Pulmonary artery endothelial cell (primary cell): ENCODE measurements at regions not wholly inside any gene's neighbourhood (a gene's known extent, or its start where the extent isn't known, plus 50 kb on each side); places are given as distances from the start of the nearest gene placed in this dataset.
"Not testable (repeated sequence)": the region's sequence is repeated elsewhere in the genome, so short reads cannot be mapped to it uniquely, and the experiment has no call there.

Source experiments
- DNase-seq: peaks from one replicate; pipeline ENCODE4 v3.0.0-alpha.2; 2011; ENCODE audit warnings: low read depth, low spot score

- DNase-seq = no peak
Measured at GRCh38 chr9:96156171-96156974, 145.6 kb downstream of the HSD17B3 start.

- DNase-seq = no peak
Measured at GRCh38 chr9:96154081-96154480, 147.9 kb downstream of the HSD17B3 start.

- no peak for DNase-seq
Measured at GRCh38 chr9:96152550-96152949, 149.4 kb downstream of the HSD17B3 start.

GRCh38 chr9:96150324-96151227, 151.4 kb downstream of the HSD17B3 start:
- no peak for DNase-seq

GRCh38 chr9:96149533-96150280, 152.3 kb downstream of the HSD17B3 start:
- DNase-seq = no peak

GRCh38 chr9:96148634-96149532, 153.1 kb downstream of the HSD17B3 start:
- no peak for DNase-seq

GRCh38 chr9:96147029-96147428, 154.9 kb downstream of the HSD17B3 start:
- not testable (repeated sequence) for DNase-seq

GRCh38 chr9:96141666-96142065, 160.3 kb downstream of the HSD17B3 start:
- no peak for DNase-seq

GRCh38 chr9:96141128-96141474, 160.9 kb downstream of the HSD17B3 start:
- DNase-seq = no peak

- DNase-seq = no peak
Measured at GRCh38 chr9:96140296-96141127, 161.5 kb downstream of the HSD17B3 start.

- no peak for DNase-seq
Measured at GRCh38 chr9:96139592-96140295, 162.2 kb downstream of the HSD17B3 start.

- DNase-seq = no peak
Measured at GRCh38 chr9:96138616-96139015, 163.4 kb downstream of the HSD17B3 start.

- no peak for DNase-seq
Measured at GRCh38 chr9:96137671-96138429, 164.1 kb downstream of the HSD17B3 start.

- no peak for DNase-seq
Measured at GRCh38 chr9:96136992-96137670, 164.8 kb downstream of the HSD17B3 start.

GRCh38 chr9:96135753-96136290, 166.2 kb downstream of the HSD17B3 start:
- no peak for DNase-seq

- no peak for DNase-seq
Measured at GRCh38 chr9:96135076-96135752, 166.8 kb downstream of the HSD17B3 start.
